ENCODE measurements at regions not wholly inside any gene's neighbourhood (a gene's known extent, or its start where the extent isn't known, plus 50 kb on each side); places are given as distances from the start of the nearest gene placed in this dataset.

DNA sequence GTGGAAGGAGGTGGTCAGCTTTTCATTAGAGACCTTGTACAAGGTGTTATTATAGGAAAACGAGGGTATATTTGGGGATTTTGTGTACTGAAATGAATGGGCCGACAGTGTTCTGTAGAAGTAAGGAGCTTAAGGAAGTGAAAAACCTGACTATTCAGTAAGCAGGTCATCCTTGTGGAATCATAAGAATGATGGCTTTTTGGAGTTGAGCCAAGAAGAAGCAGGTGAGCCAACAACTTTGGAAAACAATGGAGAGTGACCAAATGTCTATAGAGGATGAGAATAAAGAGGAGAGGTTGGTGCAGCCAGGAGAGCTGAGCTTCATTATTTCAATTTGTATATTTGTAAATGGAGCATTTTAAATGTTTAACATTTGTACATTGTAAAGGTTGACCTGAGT lies 595.7 kb downstream of the CCSER2 start:
- TF ChIP-seq GATA2 (IDR thresholded peaks at IDR 0.05; ENCODE audit: low read depth, low read length) (no peak), GATA3 (IDR thresholded peaks at IDR 0.05; ENCODE audit: low read depth, low read length) (no peak)

DNA sequence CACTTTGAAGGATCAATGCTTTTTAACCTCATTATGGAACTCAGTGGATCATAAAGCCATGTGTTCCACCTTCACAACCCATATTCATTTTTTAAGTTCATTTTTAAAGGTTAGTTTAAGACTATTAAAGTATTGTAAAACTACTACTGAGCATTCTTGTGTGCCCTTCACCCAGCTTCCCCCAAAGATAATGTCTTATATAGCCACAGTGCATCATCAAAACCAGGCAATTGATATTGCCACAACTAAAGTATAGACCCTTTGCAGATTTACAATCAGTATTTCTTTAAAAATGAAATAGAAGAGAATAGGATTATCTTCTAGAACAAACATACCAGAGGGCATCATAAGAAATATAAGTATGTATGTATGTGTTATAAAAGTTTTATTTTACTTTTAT lies 597.1 kb downstream of the CCSER2 start:
- no peak for TF ChIP-seq GATA2 (IDR thresholded peaks at IDR 0.05; ENCODE audit: low read depth, low read length)

DNA sequence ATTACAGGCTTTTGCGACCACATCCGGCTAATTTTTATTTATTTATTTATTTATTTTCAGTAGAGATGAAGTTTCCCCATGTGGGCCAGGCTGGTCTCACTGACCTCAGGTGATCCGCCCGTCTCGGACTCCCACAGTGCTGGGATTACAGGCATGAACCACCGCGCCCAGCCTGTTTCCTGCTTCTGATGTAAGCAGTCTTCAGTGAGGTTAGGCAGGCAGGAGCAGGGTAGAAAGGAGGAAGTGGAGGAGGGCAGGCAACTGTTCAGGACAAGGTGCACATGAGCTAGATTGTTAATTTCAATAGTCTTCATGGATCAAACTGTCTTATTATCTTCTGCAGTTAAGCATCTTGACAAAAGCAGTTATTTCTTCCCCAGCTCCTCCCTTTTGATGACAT lies 605.0 kb downstream of the CCSER2 start:
- TF ChIP-seq GATA3 (IDR thresholded peaks at IDR 0.05; ENCODE audit: low read depth, low read length): no peak
- no peak for TF ChIP-seq GATA2 (IDR thresholded peaks at IDR 0.05; ENCODE audit: low read depth, low read length)

DNA sequence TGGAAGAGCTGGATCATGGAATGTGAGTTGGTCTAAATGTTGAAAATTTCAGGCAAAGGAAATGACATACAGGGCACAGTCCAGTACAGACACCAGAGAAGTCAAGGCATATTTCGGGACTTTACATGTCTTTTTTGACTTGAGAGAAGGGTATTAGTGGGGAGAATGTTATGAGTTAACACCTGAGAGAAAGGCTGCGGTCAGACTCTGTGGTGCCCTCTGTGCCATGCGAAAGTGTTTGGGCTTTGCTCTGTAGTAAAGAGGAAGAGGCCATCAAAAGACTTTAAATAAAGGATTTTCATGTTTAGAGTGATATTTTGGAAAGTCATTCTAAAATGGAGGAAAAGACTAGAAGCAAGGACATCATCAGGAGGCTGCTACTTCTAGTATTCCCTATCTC lies 607.4 kb downstream of the CCSER2 start:
- TF ChIP-seq GATA3 (IDR thresholded peaks at IDR 0.05; ENCODE audit: low read depth, low read length) (no peak), GATA2 (IDR thresholded peaks at IDR 0.05; ENCODE audit: low read depth, low read length) (no peak)

DNA sequence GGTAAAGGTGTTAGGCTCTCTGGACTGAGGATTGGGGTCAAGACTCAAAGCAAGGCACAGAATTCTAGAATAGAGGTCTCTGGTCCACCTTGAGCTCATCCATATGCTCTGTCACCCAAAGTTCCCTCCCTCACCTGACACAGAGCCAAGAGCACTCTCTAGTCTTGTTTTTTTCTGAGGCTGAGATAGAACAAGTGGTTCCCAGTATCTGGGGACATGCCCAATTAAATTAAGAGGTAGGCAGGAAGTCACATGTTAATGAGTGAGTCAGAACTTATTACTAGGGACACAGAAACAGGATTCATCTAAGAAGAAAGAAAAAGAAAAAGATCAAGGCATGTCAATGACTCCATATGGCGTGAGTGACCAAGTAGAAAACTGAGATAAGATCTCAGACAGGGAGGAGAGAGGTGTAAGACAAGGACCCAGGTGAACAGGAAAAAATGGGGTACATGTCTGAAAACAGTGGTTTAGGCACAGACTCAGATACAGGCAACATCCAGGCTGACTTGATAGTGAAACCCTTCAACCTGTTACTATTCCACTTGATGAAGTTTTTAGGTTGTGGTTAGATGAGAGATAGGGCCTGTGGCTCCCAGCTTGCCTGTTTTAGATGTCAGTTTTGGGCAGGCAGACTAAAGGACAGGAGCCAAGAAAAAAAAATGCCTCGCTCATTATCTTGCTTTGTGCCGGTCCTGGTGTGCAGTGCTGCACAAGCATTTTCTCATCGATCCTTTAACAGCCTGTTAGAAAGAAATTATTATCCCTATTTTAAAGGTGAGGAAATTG lies 609.9 kb downstream of the CCSER2 start:
- TF ChIP-seq GATA2 (IDR thresholded peaks at IDR 0.05; ENCODE audit: low read depth, low read length): no peak
- TF ChIP-seq GATA3 (IDR thresholded peaks at IDR 0.05; ENCODE audit: low read depth, low read length): no peak

DNA sequence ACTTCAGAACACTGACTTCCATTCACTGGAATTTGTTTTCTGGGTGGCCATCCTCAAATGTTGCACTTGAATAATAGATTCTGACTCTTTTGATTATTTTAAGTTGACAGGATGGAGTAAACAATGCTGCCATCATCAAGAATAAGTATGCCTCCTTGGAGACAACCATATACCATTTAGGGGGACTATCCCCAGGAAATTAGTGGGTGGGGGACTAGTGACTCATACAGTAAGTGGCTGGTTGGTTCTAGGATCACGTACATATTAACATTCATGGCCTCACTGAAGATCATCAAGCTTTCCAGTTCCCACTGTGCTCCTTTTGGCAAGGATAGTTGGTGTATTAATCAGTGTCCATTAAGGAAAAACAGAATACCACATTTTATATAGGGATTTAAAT lies 615.2 kb downstream of the CCSER2 start:
- no peak for TF ChIP-seq GATA3 (IDR thresholded peaks at IDR 0.05; ENCODE audit: low read depth, low read length)
- TF ChIP-seq GATA2 (IDR thresholded peaks at IDR 0.05; ENCODE audit: low read depth, low read length): no peak

DNA sequence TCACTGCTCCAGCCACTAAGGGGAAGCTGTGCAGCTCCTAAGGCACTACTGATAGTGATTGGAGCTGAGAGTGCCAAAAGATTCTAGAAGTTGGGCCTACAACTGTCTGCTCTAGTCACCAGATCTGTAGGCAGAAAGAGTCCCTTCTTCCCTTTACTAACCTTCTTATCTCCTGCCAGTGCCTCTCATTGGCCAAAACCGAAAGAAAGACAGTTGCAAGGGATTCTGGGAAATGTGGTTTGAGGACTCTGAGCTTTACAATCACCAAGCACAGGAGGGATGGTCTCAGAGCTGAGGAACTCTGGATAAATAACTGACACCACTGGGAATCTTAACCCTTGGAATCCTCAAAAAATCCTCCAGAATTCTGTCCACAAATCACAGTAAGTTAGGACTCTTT lies 615.8 kb downstream of the CCSER2 start:
- TF ChIP-seq GATA3 (IDR thresholded peaks at IDR 0.05; ENCODE audit: low read depth, low read length) (no peak), GATA2 (IDR thresholded peaks at IDR 0.05; ENCODE audit: low read depth, low read length) (no peak)

DNA sequence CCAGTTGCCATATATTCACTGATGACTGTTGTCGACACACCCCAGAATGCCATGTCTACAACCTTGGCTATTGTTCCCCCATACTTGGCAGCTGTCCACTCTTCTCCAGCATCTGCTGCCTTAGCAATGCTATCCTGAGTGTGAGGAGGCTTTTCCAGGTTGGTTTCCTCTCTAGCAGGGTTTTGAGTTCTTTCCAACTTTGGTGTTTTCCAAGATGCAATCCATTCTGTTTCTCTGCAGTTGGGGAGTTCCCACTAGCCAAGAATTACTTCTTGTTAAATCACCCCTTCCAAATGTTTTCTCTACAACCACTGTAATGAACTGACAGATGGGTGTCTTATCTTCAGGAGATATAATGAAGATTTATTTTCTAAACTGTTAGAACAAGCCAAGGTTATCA lies 617.4 kb downstream of the CCSER2 start:
- no peak for TF ChIP-seq GATA3 (IDR thresholded peaks at IDR 0.05; ENCODE audit: low read depth, low read length)
- no peak for TF ChIP-seq GATA2 (IDR thresholded peaks at IDR 0.05; ENCODE audit: low read depth, low read length)

DNA sequence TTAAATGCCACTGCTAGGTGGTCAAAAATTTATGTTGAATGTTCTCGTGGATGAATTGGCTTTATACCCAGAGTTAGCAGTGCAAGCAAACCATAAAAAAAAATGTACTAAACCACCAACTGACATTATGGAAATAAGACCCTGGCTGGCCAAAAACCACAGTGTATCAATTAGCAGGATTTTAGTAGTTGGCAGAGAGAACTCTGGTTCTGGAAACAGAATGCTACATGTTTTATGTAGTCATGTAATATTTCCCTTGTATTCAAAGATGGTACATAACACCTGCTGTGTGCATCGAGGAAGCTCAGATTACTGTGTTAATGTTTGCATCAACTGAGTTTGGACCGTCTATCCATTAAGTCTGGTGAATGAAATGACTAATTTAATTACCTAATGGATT lies 618.5 kb downstream of the CCSER2 start:
- TF ChIP-seq GATA3 (IDR thresholded peaks at IDR 0.05; ENCODE audit: low read depth, low read length): no peak
- TF ChIP-seq GATA2 (IDR thresholded peaks at IDR 0.05; ENCODE audit: low read depth, low read length): no peak

DNA sequence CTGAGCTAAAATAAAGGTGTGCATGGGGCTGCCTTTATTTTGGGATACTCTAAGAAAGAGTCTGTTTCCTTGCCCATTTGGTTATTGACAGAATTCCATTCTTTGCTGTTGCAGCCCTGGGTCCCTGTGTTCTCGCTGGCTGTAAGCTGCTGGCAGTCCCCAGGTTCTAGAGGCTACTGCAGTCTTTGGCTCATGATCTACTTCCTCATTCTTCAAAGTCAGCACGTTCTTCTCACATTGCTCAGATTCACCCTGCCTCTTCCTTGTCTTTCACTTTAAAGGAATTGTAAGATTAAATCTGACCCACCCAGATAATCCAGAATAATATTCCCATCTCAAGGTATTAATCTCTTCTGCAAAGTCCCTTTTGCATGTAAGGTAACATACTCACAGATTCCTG lies 620.3 kb downstream of the CCSER2 start:
- TF ChIP-seq GATA3 (IDR thresholded peaks at IDR 0.05; ENCODE audit: low read depth, low read length) (no peak), GATA2 (IDR thresholded peaks at IDR 0.05; ENCODE audit: low read depth, low read length) (no peak)

DNA sequence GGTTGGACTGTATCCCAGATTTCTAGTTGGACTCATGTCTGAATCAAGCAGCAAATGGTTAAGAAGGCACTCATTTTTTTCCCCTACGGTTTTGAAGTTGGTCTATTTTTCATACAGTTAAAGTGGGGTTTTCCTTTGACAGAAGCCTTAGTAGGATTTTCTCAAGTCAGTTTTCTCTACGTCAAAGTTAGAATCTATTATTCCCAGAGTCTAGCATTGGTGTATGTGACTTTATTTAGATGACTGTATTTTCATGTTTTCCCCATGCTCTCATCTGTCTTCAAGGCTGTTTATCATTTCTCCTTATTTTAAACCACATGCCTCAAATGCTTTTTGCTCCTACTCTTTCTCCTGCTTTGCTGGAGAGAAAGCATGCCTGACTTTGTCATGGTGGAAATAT lies 623.2 kb downstream of the CCSER2 start:
- TF ChIP-seq GATA2 (IDR thresholded peaks at IDR 0.05; ENCODE audit: low read depth, low read length) (no peak), GATA3 (IDR thresholded peaks at IDR 0.05; ENCODE audit: low read depth, low read length) (no peak)

DNA sequence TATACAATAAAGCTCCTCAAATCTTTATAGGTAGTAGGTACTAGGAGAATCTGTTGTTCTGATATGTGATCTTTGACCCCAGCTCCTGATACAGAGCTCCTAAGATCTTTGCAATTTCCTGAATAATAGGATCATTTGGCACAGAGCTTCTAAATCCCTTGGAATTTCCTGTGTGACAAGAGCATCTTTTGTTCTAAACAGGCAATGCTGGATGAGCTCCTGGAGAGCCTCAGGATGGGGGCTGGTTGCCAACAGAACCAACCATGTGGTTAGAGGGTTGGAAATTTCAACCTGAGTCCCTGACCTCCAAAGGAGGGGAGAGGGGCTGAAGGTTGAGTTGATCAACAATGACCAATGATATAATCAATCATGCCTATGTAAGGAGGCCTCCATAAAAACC lies 629.0 kb downstream of the CCSER2 start:
- TF ChIP-seq GATA3 (IDR thresholded peaks at IDR 0.05; ENCODE audit: low read depth, low read length): no peak
- TF ChIP-seq GATA2 (IDR thresholded peaks at IDR 0.05; ENCODE audit: low read depth, low read length): no peak

DNA sequence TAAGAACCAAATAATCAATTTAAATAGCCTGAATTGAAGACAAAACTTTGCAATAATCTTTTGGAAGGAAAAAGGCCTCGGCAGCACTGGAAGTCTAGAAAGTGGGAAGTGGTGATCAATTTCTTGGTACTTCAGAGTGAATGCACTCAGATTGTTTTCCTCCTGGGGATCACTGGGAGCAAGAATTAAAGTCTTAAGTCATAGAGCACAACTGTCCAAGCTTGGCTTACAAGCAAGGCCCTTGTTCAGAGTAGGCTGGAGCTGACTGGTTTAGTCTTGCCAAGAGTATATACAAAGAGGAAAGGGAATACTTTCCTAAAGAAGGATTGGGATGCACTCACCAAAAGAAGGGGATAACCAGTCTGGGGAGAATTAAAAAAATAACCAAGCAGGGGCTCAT lies 637.1 kb downstream of the CCSER2 start:
- no peak for TF ChIP-seq GATA2 (IDR thresholded peaks at IDR 0.05; ENCODE audit: low read depth, low read length)
- TF ChIP-seq GATA3 (IDR thresholded peaks at IDR 0.05; ENCODE audit: low read depth, low read length): no peak

DNA sequence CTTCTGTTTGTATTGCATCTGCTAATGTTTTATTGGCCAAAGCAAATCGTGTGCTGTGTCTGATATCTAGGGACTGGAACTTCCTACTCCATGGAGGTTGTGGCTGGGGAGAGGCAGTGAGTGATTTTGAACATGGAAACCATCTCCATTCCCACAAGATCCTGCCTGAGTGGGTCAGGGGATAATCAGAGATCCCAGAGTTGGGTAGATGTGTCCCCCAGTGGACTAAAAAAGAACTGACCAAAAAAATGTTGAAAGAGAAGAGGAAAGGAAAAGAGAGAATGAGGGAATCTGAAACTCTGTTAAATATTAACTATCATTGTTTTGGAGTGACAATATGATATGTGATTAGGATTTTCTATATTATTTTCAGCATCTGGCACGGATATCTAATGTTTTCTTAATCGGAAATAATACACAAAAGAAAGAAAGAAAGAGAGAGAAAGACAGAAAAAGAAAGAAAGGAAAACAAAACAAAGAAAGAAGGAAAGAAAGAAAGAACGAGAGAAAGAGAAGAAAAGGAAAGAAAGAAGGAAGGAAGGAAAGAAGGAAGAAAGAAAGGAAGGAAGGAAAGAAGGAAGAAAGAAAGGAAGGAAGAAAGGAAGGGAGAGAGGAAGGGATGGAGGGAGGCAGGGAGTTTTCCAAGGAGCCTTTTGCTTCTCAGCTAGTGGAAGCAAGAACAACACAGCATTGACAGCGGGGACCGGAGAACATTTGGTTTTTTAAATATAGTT lies 638.5 kb downstream of the CCSER2 start:
- TF ChIP-seq GATA3 (IDR thresholded peaks at IDR 0.05; ENCODE audit: low read depth, low read length) (no peak), GATA2 (IDR thresholded peaks at IDR 0.05; ENCODE audit: low read depth, low read length) (no peak)

DNA sequence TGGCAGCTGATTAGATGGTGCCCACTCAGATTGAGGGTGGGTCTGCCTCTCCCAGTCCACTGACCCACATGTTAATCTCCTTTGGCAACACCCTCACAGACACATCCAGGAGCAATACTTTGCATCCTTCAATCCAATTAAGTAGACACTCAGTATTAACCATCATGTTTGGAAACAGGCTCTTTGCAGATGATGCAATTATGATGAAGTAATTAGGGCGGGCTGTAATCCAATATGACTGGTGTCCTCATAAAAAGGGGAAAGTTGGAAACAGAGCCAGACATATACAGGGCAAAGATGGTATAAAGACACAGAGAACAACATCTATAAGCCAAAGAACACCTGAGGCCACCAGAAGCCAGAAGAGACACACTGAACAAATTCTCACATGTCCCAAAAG lies 658.6 kb downstream of the CCSER2 start:
- TF ChIP-seq GATA2 (IDR thresholded peaks at IDR 0.05; ENCODE audit: low read depth, low read length) (no peak), GATA3 (IDR thresholded peaks at IDR 0.05; ENCODE audit: low read depth, low read length) (no peak)
